ENCODE measurements at regions not wholly inside any gene's neighbourhood (a gene's known extent, or its start where the extent isn't known, plus 50 kb on each side); places are given as distances from the start of the nearest gene placed in this dataset.
"Not testable (repeated sequence)": the region's sequence is repeated elsewhere in the genome, so short reads cannot be mapped to it uniquely, and the experiment has no call there.

DNA sequence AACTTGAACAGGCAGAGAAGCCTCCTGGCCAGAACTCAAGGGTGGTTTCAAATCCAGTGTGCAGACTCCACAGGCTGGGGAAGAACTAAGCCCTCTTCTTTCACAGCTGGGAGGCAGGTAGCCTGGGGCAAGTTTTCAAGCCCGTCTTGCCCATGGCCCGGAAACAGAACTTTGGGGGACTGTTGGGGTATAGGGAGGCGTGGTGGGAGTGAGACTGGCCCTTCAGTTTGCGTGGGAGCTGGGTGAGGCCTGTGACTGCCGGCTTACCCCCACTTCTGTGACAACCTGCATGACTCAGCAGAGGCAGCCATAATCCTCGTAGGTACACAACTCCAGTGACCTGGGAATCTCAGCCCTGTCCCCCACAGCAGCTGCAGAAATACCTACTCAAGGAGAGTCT lies 1125.7 kb downstream of the HACE1 start:
- Mint-ChIP-seq H3K36me3 (no peaks in the 10 kb centered on the region), H3K27me3 (no peaks in the 10 kb centered on the region), H3K4me3 (no peak overlapping the region), H3K27ac (no peak overlapping the region), H3K4me1 (ENCODE audit: low read depth) (no peaks in the 10 kb centered on the region), H3K9me3 (no peaks in the 10 kb centered on the region)
- CTCF ChIA-PET = interaction anchor here (0.5 kb wide), 1 partner anchor 595 kb away, joined by 4 read pairs; no protein-coding TSS in a partner anchor
- intact Hi-C loops (cut with micrococcal nuclease) = no loop called here
- DNase-seq = no peak
- POLR2A ChIA-PET = no interaction called here

DNA sequence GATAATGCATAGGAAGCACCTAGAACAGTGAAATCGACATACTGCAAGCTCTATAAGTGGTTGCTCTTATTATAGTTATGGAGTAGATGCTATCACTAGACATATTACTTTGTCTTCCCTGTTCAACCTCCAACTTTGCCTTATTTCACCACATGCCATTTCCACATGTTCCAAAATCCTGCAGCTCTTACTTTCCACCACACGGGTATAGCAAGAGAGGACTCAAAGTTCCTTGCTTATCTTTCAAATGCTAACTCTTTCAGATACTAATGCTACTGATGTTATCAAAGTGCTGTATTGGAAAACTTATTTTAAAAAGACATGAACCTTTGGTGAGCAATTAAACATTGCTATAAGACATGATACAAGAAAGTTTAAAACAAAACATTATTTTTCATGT lies 1130.1 kb downstream of the HACE1 start:
- intact Hi-C loops (cut with micrococcal nuclease) = no loop called here
- Mint-ChIP-seq H3K9me3 (no peaks in the 10 kb centered on the region), H3K4me1 (ENCODE audit: low read depth) (no peaks in the 10 kb centered on the region), H3K27ac (no peak overlapping the region), H3K27me3 (no peaks in the 10 kb centered on the region), H3K36me3 (no peaks in the 10 kb centered on the region), H3K4me3 (no peak overlapping the region)
- POLR2A ChIA-PET = no interaction called here
- no peak for DNase-seq
- CTCF ChIA-PET = no interaction called here

DNA sequence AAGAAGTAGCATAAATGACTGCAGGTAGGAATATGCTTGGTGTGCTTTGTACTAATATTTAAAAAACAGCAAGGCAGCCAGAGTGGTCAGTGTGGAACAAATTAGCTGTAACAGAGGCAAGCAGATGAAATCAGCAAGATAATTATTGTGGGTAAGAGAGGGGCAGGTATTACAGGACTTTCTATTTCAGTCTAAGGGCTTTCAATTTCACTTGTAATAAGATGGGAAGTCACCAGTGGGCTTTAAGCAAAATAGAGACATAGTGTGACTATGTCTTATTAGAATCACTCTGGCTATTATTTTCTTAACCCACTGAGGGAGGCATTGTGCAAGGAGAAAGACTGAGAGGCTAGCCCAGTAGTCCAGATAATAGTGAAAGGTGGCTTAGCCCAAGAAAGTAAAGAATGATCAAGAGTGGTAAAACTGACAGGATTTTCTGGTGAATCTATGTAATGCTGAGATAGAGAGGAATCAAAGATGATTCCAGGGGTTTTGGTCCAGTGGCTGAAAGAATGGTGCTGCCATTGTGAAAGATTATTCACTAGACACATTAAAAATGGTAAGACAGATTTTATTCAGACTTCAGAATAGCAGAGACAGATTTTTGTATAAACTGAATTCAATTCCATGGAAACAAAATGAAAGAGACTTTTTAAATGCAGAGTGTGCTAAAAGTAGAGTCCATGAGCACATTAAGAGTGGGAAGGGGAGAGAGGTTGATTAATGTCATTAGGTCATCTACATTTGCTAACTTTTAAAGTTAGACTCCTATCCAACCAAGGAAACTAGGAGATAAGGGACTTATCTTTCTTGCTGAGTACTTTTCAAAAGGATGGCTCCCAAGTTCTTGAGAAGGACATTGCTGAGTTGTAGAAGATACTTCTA lies 1136.0 kb downstream of the HACE1 start:
- Mint-ChIP-seq H3K27ac (no peak overlapping the region), H3K4me1 (ENCODE audit: low read depth) (no peaks in the 10 kb centered on the region), H3K9me3 (no peaks in the 10 kb centered on the region), H3K36me3 (no peaks in the 10 kb centered on the region), H3K27me3 (no peaks in the 10 kb centered on the region), H3K4me3 (no peak overlapping the region)
- DNase-seq = no peak
- ChIA-PET CTCF (no interaction called here), POLR2A (interaction anchor here (0.7 kb wide), 1 partner anchor 21 kb away, joined by 3 read pairs; no protein-coding TSS in a partner anchor)
- intact Hi-C loops (cut with micrococcal nuclease) = no loop called here

DNA sequence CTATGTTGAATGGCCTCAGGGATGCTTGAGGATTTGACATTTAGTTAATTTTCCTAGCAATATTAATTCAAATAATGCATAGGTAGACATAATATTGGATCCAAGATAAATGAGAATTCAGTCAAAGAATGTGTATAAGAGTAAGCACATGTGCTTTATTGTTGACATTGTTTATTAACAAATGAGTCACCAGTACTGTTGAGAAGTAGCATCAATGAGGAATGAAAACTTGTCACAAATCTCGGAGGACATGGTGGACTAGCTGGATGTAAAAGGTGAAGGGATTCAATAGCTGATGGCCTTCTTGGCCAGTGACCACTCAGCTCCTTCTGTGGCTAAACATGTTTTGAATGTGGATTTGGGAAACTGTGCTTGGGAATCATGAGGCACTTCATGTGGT lies 1137.0 kb downstream of the HACE1 start:
- Mint-ChIP-seq H3K27ac (no peak overlapping the region), H3K9me3 (no peaks in the 10 kb centered on the region), H3K27me3 (no peaks in the 10 kb centered on the region), H3K4me1 (ENCODE audit: low read depth) (no peaks in the 10 kb centered on the region), H3K36me3 (no peaks in the 10 kb centered on the region), H3K4me3 (no peak overlapping the region)
- ChIA-PET CTCF (no interaction called here), POLR2A (no interaction called here)
- intact Hi-C loops (cut with micrococcal nuclease) = no loop called here
- no peak for DNase-seq

DNA sequence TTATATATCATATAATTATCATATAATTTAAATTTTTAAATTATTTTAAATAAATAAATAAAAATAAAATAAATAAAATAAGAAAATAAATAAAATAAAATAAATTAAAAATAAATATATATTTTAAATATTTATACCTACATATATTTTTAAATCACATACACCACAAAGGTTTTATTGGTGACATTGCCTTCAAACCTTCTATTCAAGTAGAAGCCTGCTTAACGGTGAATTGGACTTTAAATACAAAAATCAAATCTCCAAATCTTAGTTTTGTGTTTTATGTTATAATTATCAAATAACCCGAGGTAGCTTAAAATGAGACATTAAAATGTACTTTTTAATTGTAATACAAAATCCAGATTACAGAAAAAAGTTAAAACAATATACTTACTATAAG lies 1137.8 kb downstream of the HACE1 start:
- ChIA-PET POLR2A (no interaction called here), CTCF (no interaction called here)
- H3K36me3 Mint-ChIP-seq = no peaks in the 10 kb centered on the region
- H3K4me3 Mint-ChIP-seq = no peak overlapping the region
- intact Hi-C loops (cut with micrococcal nuclease) = no loop called here
- H3K27me3 Mint-ChIP-seq = no peaks in the 10 kb centered on the region
- no peak for DNase-seq
- H3K27ac Mint-ChIP-seq = no peak overlapping the region
- H3K4me1 Mint-ChIP-seq (ENCODE audit: low read depth) = no peaks in the 10 kb centered on the region
- H3K9me3 Mint-ChIP-seq = no peaks in the 10 kb centered on the region

DNA sequence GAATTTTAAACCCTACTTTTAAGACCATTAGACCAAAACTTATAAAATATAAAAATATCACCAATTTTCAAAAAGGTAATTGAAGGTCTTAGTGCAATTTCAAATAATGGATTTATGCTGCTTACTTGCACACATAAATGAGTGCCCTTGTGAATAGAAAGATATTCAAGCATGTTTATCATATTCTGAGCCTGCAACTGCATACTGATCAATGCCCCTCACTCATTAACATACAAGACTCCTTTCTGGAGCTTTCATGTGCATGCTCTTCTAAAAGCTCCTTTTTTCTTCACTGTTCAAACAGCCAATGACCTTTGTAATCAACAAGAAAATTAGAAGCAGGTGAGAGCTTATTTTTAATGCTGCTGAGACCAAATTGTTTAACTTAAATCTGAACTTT lies 1139.3 kb downstream of the HACE1 start:
- ChIA-PET POLR2A (no interaction called here), CTCF (no interaction called here)
- Mint-ChIP-seq H3K27ac (no peak overlapping the region), H3K4me3 (no peak overlapping the region), H3K36me3 (no peaks in the 10 kb centered on the region), H3K9me3 (no peaks in the 10 kb centered on the region), H3K27me3 (no peaks in the 10 kb centered on the region), H3K4me1 (ENCODE audit: low read depth) (no peaks in the 10 kb centered on the region)
- no peak for DNase-seq
- intact Hi-C loops (cut with micrococcal nuclease) = no loop called here

DNA sequence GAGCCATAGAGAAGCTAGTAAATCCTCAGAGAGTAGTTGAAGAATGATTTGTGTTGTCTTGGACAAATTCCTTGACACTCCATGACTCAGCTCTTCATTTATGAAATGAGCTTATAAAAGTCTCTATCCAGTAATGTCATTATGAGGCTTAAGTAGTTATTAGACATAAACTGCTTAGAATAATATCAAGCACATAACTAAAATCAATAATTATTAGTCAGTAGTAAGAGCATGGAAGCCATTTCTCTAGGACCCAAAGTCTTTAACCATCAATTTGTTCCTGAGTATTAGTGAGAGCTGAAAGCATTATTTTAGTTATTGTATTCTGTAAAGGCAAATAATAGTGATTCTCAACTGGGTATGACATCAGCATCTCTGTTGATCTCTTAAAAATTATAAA lies 1140.2 kb downstream of the HACE1 start:
- no peak for DNase-seq
- H3K9me3 Mint-ChIP-seq = no peaks in the 10 kb centered on the region
- H3K4me3 Mint-ChIP-seq = no peak overlapping the region
- ChIA-PET CTCF (no interaction called here), POLR2A (no interaction called here)
- H3K36me3 Mint-ChIP-seq = no peaks in the 10 kb centered on the region
- intact Hi-C loops (cut with micrococcal nuclease) = no loop called here
- H3K27me3 Mint-ChIP-seq = no peaks in the 10 kb centered on the region
- no peaks in the 10 kb centered on the region for H3K4me1 Mint-ChIP-seq (ENCODE audit: low read depth)
- H3K27ac Mint-ChIP-seq = no peak overlapping the region

DNA sequence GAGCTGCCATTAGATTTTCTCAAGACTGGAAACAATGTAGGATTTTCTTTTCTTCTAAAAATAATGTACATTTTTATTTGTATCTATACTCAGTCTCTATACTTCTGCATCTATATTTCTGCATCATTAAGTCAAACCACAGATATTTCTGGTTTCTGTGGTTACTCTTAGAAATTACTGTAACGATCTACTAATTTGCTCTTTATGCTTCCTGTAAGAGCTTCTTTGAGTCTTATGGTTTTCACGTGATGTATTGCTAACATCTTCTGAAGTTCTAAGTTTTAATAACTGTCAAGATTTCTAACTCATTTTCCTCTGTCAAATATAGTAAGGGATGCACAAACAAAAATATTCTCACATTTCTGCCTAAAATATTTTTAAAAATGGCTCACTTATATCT lies 1144.5 kb downstream of the HACE1 start:
- no peak for DNase-seq
- intact Hi-C loops (cut with micrococcal nuclease) = no loop called here
- H3K9me3 Mint-ChIP-seq = no peaks in the 10 kb centered on the region
- no peak overlapping the region for H3K27ac Mint-ChIP-seq
- H3K4me1 Mint-ChIP-seq (ENCODE audit: low read depth) = no peaks in the 10 kb centered on the region
- ChIA-PET POLR2A (no interaction called here), CTCF (no interaction called here)
- no peaks in the 10 kb centered on the region for H3K36me3 Mint-ChIP-seq
- H3K4me3 Mint-ChIP-seq = no peak overlapping the region
- no peaks in the 10 kb centered on the region for H3K27me3 Mint-ChIP-seq

DNA sequence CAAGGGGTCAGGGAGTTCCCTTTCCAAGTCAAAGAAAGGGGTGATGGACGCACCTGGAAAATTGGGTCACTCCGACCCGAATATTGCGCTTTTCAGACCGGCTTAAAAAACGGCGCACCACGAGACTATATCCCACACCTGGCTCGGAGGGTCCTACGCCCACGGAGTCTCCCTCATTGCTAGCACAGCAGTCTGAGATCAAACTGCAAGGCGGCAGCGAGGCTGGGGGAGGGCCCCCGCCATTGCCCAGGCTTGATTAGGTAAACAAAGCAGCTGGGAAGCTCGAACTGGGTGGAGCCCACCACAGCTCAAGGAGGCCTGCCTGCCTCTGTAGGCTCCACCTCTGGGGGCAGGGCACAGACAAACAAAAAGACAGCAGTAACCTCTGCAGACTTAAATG lies 1150.5 kb downstream of the HACE1 start:
- DNase-seq, CTCF ChIA-PET: not testable (repeated sequence)

DNA sequence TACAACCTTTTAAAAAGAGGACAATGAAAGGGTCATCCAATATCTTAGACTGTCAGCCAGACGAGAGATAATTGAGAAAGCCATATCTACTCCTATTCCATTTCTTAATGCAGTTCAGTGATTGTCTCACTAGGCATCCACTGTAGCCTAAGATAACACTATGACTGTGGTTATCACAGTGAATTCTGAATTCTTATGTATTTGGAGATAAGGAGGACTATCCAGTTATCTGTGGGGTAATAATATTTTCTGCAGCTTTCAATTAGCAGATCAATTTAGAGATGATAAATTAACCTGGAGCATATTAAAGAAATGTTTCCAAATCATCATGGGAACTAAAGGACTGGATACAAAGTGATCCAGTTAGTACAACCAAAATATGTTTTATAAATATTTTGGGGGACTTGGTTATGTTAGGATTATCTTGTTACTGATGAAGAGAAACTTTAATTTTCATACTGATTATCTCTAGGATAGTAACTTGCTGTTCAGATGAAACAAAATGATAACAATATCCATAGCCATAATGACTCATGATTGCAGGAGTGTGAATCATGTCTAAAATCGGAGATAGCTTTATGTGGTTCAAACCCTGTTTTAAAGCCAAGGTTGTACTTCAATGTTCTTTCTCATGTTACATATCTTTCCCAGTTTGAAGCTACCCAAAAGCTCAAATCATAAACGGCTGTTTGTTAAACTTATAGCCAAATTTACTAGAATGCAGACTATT lies 1152.0 kb downstream of the HACE1 start:
- intact Hi-C loops (cut with micrococcal nuclease) = no loop called here
- H3K36me3 Mint-ChIP-seq = no peaks in the 10 kb centered on the region
- H3K9me3 Mint-ChIP-seq = peaks cover 4% of the 10 kb centered on the region
- H3K27me3 Mint-ChIP-seq = no peaks in the 10 kb centered on the region
- POLR2A ChIA-PET = no interaction called here
- CTCF ChIA-PET = no interaction called here
- no peak overlapping the region for H3K27ac Mint-ChIP-seq
- DNase-seq = no peak
- no peak overlapping the region for H3K4me3 Mint-ChIP-seq
- no peaks in the 10 kb centered on the region for H3K4me1 Mint-ChIP-seq (ENCODE audit: low read depth)

More for the DNA sequence above, 1150.5 kb downstream of the HACE1 start:
- H3K36me3 Mint-ChIP-seq; intact Hi-C loops (cut with micrococcal nuclease); H3K27ac Mint-ChIP-seq; H3K27me3 Mint-ChIP-seq; H3K4me1 Mint-ChIP-seq (ENCODE audit: low read depth); H3K9me3 Mint-ChIP-seq; POLR2A ChIA-PET; H3K4me3 Mint-ChIP-seq: not testable (repeated sequence)

DNA sequence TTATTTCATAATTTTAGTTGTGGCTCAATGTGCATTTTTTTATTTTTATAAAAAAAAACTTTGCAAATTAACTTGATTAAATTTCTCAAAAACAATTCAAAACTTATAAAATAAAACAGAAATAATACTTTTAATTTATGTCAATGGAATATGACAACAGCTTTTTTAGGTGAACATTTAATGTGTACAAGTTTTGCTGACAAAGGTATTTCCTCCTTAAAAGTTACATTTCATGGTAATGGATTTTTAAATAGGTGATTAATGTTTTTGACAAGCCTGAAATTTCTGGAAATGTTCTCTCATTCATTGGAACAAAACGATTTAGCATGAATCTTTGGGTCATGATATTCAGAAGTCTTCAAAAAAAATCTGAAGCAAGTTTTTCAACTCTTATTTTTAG lies 1160.0 kb downstream of the HACE1 start:
- POLR2A ChIA-PET = no interaction called here
- H3K36me3 Mint-ChIP-seq = no peaks in the 10 kb centered on the region
- H3K27me3 Mint-ChIP-seq = no peaks in the 10 kb centered on the region
- H3K9me3 Mint-ChIP-seq = no peaks in the 10 kb centered on the region
- no peak for DNase-seq
- no peak overlapping the region for H3K27ac Mint-ChIP-seq
- intact Hi-C loops (cut with micrococcal nuclease) = no loop called here
- CTCF ChIA-PET = no interaction called here
- H3K4me1 Mint-ChIP-seq (ENCODE audit: low read depth) = no peaks in the 10 kb centered on the region
- H3K4me3 Mint-ChIP-seq = no peak overlapping the region

DNA sequence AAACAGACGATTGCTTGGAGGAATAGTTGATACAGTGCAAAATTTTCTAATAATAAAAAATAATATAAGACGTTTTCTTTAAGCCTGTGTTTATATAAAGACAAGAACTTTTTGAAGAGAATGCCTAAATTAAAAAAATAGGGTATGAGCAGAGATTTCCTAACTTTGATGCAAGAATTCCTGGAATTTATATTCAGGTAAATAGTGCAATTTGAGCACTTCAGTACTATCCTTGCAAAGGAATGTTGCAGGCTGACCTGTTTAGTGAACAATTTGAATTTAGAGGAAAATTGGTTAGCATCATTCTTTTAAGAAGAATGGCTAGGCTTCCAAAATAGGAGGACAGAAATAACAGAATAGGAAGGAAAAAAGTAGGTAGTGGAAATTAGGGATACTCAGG lies 1172.3 kb downstream of the HACE1 start:
- H3K27ac Mint-ChIP-seq = no peak overlapping the region
- H3K27me3 Mint-ChIP-seq = no peaks in the 10 kb centered on the region
- no peak for DNase-seq
- CTCF ChIA-PET = no interaction called here
- no peaks in the 10 kb centered on the region for H3K36me3 Mint-ChIP-seq
- H3K9me3 Mint-ChIP-seq = no peaks in the 10 kb centered on the region
- no peaks in the 10 kb centered on the region for H3K4me1 Mint-ChIP-seq (ENCODE audit: low read depth)
- H3K4me3 Mint-ChIP-seq = no peak overlapping the region
- POLR2A ChIA-PET = no interaction called here
- intact Hi-C loops (cut with micrococcal nuclease) = no loop called here

DNA sequence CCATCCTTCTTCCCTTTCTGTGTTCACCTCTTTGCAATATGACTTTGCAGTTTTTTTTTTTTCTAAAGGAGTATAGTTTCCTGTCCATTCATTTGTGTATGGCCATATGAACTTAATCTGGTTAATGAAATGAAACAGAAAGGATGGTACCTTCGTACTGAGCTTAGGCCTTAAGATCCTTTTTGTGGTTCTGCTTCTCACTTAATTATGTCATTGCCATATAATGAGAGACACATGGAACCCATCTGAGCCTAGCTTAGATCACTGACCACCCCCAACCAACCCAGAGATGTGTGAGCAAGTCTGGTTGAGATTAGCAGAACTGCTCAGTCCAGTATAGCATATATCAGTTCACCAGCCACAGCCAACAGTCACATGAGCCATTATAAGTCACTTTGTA lies 1179.6 kb downstream of the HACE1 start:
- H3K4me3 Mint-ChIP-seq = no peak overlapping the region
- intact Hi-C loops (cut with micrococcal nuclease) = no loop called here
- no peaks in the 10 kb centered on the region for H3K36me3 Mint-ChIP-seq
- CTCF ChIA-PET = no interaction called here
- peaks cover 3% of the 10 kb centered on the region for H3K4me1 Mint-ChIP-seq (ENCODE audit: low read depth)
- DNase-seq = no peak
- POLR2A ChIA-PET = no interaction called here
- H3K27me3 Mint-ChIP-seq = no peaks in the 10 kb centered on the region
- H3K27ac Mint-ChIP-seq = no peak overlapping the region
- H3K9me3 Mint-ChIP-seq = no peaks in the 10 kb centered on the region
